ENCODE measurements at regions not wholly inside any gene's neighbourhood (a gene's known extent, or its start where the extent isn't known, plus 50 kb on each side); places are given as distances from the start of the nearest gene placed in this dataset.
"Not testable (repeated sequence)": the region's sequence is repeated elsewhere in the genome, so short reads cannot be mapped to it uniquely, and the experiment has no call there.

DNA sequence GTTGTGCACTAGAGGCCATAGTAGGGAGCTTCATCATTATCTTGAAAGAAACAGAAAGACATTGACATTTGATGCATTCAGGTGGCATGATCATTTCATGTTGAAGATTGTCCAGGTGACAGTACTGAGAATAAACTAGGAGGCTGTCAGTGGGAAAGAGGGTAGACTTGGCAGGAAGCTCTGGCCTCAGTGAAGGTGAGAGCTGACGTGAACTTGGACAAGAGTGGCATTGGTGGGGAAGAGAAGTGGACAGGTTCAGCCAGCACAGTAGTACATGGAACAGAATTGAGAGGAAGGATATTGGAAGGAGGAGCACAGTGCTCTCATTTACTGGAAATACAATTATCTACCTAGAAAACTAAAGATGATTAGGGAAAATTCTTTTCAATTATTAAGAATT, 245.2 kb downstream of the CYRIA start:
- Histone ChIP-seq H3K36me3 (no peaks in the 10 kb centered on the region), H3K27me3 (replicated peaks in 1 of 7) (peaks cover 0 to 7% (median 0%) of the 10 kb centered on the region in 7 donors), H3K27ac (no peak overlapping the region), H3K4me1 (no peaks in the 10 kb centered on the region), H3K9me3 (peaks cover 0 to 5% (median 0%) of the 10 kb centered on the region in 8 donors), H3K4me3 (no peak overlapping the region)
- DNase-seq = no peak
- WGBS, 5 donors = 61 to 78% (median 76%) methylated on average over 1 of the region's 1 CpG
- intact Hi-C loops (cut with DNase I; ENCODE audit: low total_unique reads) = no loop called here
- no peak for TF ChIP-seq POLR2A (IDR thresholded peaks at IDR 0.05)
- no peak for TF ChIP-seq POLR2AphosphoS5 (IDR thresholded peaks at IDR 0.05)
- TF ChIP-seq, protein P1, sequence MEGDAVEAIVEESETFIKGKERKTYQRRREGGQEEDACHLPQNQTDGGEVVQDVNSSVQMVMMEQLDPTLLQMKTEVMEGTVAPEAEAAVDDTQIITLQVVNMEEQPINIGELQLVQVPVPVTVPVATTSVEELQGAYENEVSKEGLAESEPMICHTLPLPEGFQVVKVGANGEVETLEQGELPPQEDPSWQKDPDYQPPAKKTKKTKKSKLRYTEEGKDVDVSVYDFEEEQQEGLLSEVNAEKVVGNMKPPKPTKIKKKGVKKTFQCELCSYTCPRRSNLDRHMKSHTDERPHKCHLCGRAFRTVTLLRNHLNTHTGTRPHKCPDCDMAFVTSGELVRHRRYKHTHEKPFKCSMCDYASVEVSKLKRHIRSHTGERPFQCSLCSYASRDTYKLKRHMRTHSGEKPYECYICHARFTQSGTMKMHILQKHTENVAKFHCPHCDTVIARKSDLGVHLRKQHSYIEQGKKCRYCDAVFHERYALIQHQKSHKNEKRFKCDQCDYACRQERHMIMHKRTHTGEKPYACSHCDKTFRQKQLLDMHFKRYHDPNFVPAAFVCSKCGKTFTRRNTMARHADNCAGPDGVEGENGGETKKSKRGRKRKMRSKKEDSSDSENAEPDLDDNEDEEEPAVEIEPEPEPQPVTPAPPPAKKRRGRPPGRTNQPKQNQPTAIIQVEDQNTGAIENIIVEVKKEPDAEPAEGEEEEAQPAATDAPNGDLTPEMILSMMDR (IDR thresholded peaks at IDR 0.05 in 8 of 11, conservative IDR thresholded peaks at IDR 0.05 in 3 of 11) = no peak

DNA sequence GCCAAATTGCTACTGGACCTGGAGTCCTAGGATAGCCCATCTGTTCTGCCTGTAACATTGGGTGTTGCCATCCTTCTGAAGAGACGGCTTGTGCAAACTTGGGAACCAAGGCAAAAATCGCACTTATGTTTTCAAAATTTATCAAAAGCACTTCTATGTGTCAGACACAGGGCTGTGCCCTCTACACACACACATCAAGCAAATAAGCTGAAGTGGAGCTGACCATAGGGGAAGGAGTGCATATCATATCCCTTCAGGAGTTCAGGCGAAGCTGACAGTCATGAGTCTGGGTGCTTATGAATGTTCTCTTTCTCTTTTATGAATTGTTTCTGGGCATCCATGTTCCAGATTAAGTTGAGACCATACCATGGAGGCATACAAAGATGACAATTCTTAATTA, 247.9 kb downstream of the CYRIA start:
- 84 to 95% (median 91%) methylated on average over 3 of the region's 3 CpGs for WGBS, 5 donors
- intact Hi-C loops (cut with DNase I; ENCODE audit: low total_unique reads) = no loop called here
- Histone ChIP-seq H3K27me3 (replicated peaks in 1 of 7) (peaks cover 0 to 7% (median 0%) of the 10 kb centered on the region in 7 donors), H3K27ac (no peak overlapping the region), H3K9me3 (peaks cover 0 to 7% (median 0%) of the 10 kb centered on the region in 8 donors), H3K36me3 (no peaks in the 10 kb centered on the region), H3K4me1 (no peaks in the 10 kb centered on the region), H3K4me3 (no peak overlapping the region)
- TF ChIP-seq, protein P1 (IDR thresholded peaks at IDR 0.05 in 8 of 11, conservative IDR thresholded peaks at IDR 0.05 in 3 of 11) = no peak
- TF ChIP-seq POLR2A (IDR thresholded peaks at IDR 0.05) = no peak
- no peak for DNase-seq

- no peaks in the 10 kb centered on the region for H3K4me1 ChIP-seq
- H3K4me3 ChIP-seq = no peak overlapping the region
- H3K36me3 ChIP-seq = no peaks in the 10 kb centered on the region
- intact Hi-C loops (cut with DNase I; ENCODE audit: low total_unique reads) = no loop called here
- H3K9me3 ChIP-seq = peaks cover 0 to 7% (median 0%) of the 10 kb centered on the region in 8 donors
- no peak overlapping the region for H3K27ac ChIP-seq
- DNase-seq = no peak
- no peak for TF ChIP-seq POLR2A (IDR thresholded peaks at IDR 0.05)
- TF ChIP-seq, protein P1 (IDR thresholded peaks at IDR 0.05 in 8 of 11, conservative IDR thresholded peaks at IDR 0.05 in 3 of 11) = no peak
- no peak for TF ChIP-seq POLR2AphosphoS5 (IDR thresholded peaks at IDR 0.05)
- H3K27me3 ChIP-seq (replicated peaks in 1 of 7) = peaks cover 0 to 7% (median 0%) of the 10 kb centered on the region in 7 donors
- 52 to 87% (median 79%) methylated on average over 3 of the region's 3 CpGs for whole genome bisulfite sequencing, 5 donors
These were observed 249.0 kb downstream of the CYRIA start for GRCh38 chr2:16416651-16417050.

DNA sequence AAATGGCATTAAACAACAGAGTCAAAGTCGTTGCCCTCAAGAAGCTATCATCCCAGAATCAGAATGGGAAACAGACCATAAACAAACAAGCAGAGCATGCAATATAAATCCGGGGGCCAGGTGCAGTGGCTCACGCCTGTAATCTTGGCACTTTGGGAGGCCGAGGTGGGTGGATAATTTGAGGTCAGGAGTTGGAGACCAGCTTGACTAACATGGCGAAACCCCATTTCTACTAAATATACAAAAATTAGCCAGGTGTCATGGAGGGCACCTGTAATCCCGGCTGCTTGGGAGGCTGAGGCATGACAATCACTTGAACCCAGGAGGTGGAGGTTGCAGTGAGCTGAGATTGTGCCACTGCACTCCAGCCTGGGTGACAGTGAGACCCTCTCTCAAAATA, 249.8 kb downstream of the CYRIA start:
- 87 to 94% (median 90%) methylated on average over 6 of the region's 6 CpGs for WGBS, 5 donors
- H3K4me1 ChIP-seq; DNase-seq; H3K27me3 ChIP-seq (replicated peaks in 1 of 7); H3K9me3 ChIP-seq; intact Hi-C loops (cut with DNase I; ENCODE audit: low total_unique reads); H3K27ac ChIP-seq; H3K36me3 ChIP-seq; H3K4me3 ChIP-seq: not testable (repeated sequence)

DNA sequence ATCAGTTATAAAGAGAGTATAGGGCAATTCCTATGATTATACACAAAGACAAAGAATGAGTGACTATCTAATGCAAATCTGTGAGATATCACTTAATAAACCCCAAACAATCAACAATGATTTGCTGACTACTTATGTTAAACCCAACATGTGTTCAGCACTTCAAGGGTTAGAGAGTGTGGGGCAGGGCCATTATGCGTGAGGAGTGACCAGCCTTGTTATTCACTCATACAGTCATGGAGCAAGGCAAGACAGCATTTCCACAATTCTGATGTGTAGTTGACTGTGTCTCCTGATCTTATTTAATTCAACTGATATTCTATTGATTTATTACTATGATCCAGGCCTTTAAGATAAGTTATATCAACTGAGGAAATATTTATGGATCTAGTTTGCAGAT, 251.7 kb downstream of the CYRIA start:
- Histone ChIP-seq H3K27me3 (replicated peaks in 1 of 7) (no peaks in the 10 kb centered on the region), H3K4me1 (no peaks in the 10 kb centered on the region), H3K9me3 (peaks cover 0 to 7% (median 0%) of the 10 kb centered on the region in 8 donors), H3K36me3 (no peaks in the 10 kb centered on the region), H3K4me3 (no peak overlapping the region), H3K27ac (no peak overlapping the region)
- WGBS, 5 donors = 77 to 94% (median 88%) methylated on average over 1 of the region's 1 CpG
- intact Hi-C loops (cut with DNase I; ENCODE audit: low total_unique reads) = no loop called here
- no peak for DNase-seq
- TF ChIP-seq POLR2A (IDR thresholded peaks at IDR 0.05) (no peak), POLR2AphosphoS5 (IDR thresholded peaks at IDR 0.05) (no peak)
- TF ChIP-seq, protein P1 (IDR thresholded peaks at IDR 0.05 in 8 of 11, conservative IDR thresholded peaks at IDR 0.05 in 3 of 11) = no peak
